CD4-positive, alpha-beta T cell (primary cell): ENCODE measurements at regions not wholly inside any gene's neighbourhood (a gene's known extent, or its start where the extent isn't known, plus 50 kb on each side); places are given as distances from the start of the nearest gene placed in this dataset.
A peak's percentile ranks its signal among the peaks of the same experiment; 100 is the strongest.

Source experiments
- ATAC-seq: fragments of 200-7000 bp; cut with Tn5 transposase; one replicate; pipeline ENCODE4 v1.10.0; 2022; ENCODE audit warnings: mild to moderate bottlenecking; ENCODE audit not compliant: poor library complexity
- CTCF ChIA-PET: fragments of 350-600 bp; sonication (Branson Sonifier 250); formaldehyde crosslinking; loops from one replicate; lab custom pipeline; 2021; ENCODE audit warnings: antibody characterized with exemption, inconsistent platforms; lab: Charles Lee
- POLR2A ChIA-PET: fragments of 350-600 bp; sonication (Branson Sonifier 250); formaldehyde crosslinking; loops from one replicate; lab custom pipeline; 2021; ENCODE audit warnings: antibody characterized with exemption, inconsistent platforms; lab: Charles Lee
- DNase-seq, 14 experiments: peaks; one replicate each; pipeline ENCODE4 v3.0.0-alpha.2; 2013 to 2020; ENCODE audit warnings: mixed read lengths in 2 of 14
- H3K27ac ChIP-seq, 2 donors: one replicate each; pipeline versions ENCODE4 v1.5.1 to v1.7.0; 2013; ENCODE audit warnings: low read length in 2 of 2, low read depth in 1 of 2, mild to moderate bottlenecking in 1 of 2
- H3K27me3 ChIP-seq, 2 experiments: 1 replicate in 1 of 2; 2 replicates in 1 of 2; pipeline versions ENCODE4 v1.6.1 to v1.7.0; 2013; ENCODE audit warnings: low read length in 2 of 2, control low read depth in 1 of 2, mild to moderate bottlenecking in 1 of 2, moderate library complexity in 1 of 2; ENCODE audit not compliant: insufficient read depth in 2 of 2, control insufficient read depth in 1 of 2
- H3K36me3 ChIP-seq: one replicate; pipeline ENCODE4 v1.6.1; 2013; ENCODE audit warnings: low read length, control low read depth; ENCODE audit not compliant: insufficient read depth
- H3K4me1 ChIP-seq: one replicate; pipeline ENCODE4 v1.6.1; 2013; ENCODE audit warnings: low read length, control low read depth; ENCODE audit not compliant: insufficient read depth
- H3K4me3 ChIP-seq: one replicate; pipeline ENCODE4 v1.5.1; 2013; ENCODE audit warnings: mild to moderate bottlenecking, low read length, moderate library complexity
- H3K9me3 ChIP-seq, 2 experiments: 1 replicate in 1 of 2; 2 replicates in 1 of 2; pipeline versions ENCODE4 v1.6.1 to v1.7.0; 2013; ENCODE audit warnings: low read length in 2 of 2, mild to moderate bottlenecking in 2 of 2, control low read depth in 1 of 2, moderate library complexity in 1 of 2; ENCODE audit not compliant: control insufficient read depth in 1 of 2, insufficient read depth in 1 of 2
- H3K27ac Mint-ChIP-seq: one replicate; pipeline ENCODE4 v1.8.0; 2020; ENCODE audit warnings: mixed read lengths
- H3K27me3 Mint-ChIP-seq: one replicate; pipeline ENCODE4 v1.8.0; 2021; ENCODE audit warnings: mixed read lengths
- H3K36me3 Mint-ChIP-seq: one replicate; pipeline ENCODE4 v1.8.0; 2021; ENCODE audit warnings: low read depth, mixed read lengths
- H3K4me1 Mint-ChIP-seq: one replicate; pipeline ENCODE4 v1.8.0; 2021; ENCODE audit warnings: low read depth, mixed read lengths
- H3K4me3 Mint-ChIP-seq: one replicate; pipeline ENCODE4 v1.8.0; 2020; ENCODE audit warnings: mild to moderate bottlenecking, mixed read lengths
- H3K9me3 Mint-ChIP-seq: one replicate; pipeline ENCODE4 v1.8.0; 2020; ENCODE audit warnings: mixed read lengths
- intact Hi-C, 2 experiments: fragments of 100-400 bp; cut with DNase I in 1 of 2; cut with micrococcal nuclease in 1 of 2; formaldehyde crosslinking; loops; one replicate each; pipeline versions ENCODE4 v1.15.1 to v1.9.0; 2023 to 2025; cut with DNase I, micrococcal nuclease
- TF ChIP-seq, protein P1 (sequence below): fragments of 200-600 bp; IDR thresholded peaks from one replicate; pipeline ENCODE4 v1.8.0; 2022; ENCODE audit warnings: antibody characterized with exemption, mild to moderate bottlenecking

DNA sequence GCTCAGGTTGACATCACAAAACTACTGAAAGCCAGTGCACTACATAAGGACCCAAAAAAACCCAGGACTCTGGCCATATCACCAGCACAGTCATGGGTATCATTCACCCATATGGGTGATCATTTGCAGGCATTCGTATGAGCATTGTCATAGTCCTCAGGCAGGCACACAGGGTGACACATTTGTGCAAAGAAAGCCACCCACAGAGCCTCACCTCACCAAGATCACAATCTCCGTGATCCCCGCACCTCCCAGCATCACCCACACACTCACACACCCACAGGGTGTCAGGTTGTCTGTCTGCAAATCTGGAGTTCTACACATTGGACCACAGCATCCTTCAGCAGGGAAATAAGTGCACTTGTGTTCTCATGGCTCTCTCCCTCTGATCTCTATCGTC lies 166.0 kb upstream of the LPP start:
- H3K9me3 ChIP-seq = no peaks in the 10 kb centered on the region
- no peaks in the 10 kb centered on the region for H3K36me3 ChIP-seq
- H3K4me1 ChIP-seq = peaks cover 34% of the 10 kb centered on the region
- peaks cover 49% of the 10 kb centered on the region for H3K4me1 Mint-ChIP-seq
- no peaks in the 10 kb centered on the region for H3K27me3 ChIP-seq
- ChIA-PET POLR2A (no interaction called here), CTCF (interaction anchor here (1.4 to 1.5 kb wide), 2 partner anchors 247 to 249 kb away, joined by 3 to 8 read pairs; no protein-coding TSS in a partner anchor)
- no peak overlapping the region for H3K27ac Mint-ChIP-seq
- H3K4me3 Mint-ChIP-seq = no peak overlapping the region
- H3K9me3 Mint-ChIP-seq = peaks cover 3% of the 10 kb centered on the region
- TF ChIP-seq, protein P1, sequence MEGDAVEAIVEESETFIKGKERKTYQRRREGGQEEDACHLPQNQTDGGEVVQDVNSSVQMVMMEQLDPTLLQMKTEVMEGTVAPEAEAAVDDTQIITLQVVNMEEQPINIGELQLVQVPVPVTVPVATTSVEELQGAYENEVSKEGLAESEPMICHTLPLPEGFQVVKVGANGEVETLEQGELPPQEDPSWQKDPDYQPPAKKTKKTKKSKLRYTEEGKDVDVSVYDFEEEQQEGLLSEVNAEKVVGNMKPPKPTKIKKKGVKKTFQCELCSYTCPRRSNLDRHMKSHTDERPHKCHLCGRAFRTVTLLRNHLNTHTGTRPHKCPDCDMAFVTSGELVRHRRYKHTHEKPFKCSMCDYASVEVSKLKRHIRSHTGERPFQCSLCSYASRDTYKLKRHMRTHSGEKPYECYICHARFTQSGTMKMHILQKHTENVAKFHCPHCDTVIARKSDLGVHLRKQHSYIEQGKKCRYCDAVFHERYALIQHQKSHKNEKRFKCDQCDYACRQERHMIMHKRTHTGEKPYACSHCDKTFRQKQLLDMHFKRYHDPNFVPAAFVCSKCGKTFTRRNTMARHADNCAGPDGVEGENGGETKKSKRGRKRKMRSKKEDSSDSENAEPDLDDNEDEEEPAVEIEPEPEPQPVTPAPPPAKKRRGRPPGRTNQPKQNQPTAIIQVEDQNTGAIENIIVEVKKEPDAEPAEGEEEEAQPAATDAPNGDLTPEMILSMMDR = no peak
- peak in 11 of 14 experiments; percentile 21 to 73 (median 44) for DNase-seq
- ATAC-seq = peak; percentile 83
- H3K27ac ChIP-seq = no peak overlapping the region
- no peak overlapping the region for H3K4me3 ChIP-seq
- intact Hi-C loops = no loop called here
- no peaks in the 10 kb centered on the region for H3K27me3 Mint-ChIP-seq
- H3K36me3 Mint-ChIP-seq = no peaks in the 10 kb centered on the region

DNA sequence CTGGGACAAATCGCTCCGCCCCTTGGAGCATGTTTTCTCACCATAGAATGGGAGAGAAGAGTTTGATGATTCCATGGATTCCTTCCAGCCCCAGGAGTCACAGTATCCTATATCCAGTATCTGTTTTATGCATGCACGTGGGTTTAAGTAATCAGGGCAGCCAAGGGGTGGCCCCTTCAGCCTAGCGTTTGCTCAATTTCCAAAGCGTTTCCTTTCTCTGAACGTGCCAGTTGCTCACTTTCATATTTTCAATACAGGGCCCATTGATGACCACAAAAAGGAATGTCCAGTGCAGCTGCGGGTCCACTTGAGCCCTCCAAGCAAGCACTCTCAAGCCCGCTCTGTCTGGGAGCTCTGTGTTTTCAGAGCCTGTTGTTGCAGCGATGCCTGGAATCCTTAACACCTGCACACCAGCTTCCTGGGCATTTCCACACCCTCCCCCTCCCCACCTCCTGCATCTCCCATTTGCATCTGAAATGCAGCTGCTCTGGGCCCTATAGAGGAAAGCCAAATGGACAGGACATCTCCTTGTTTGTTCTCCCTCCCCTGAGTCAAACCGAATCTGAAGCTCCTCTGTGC lies 164.3 kb upstream of the LPP start:
- intact Hi-C loops = no loop called here
- Mint-ChIP-seq H3K36me3 (no peaks in the 10 kb centered on the region), H3K4me3 (no peak overlapping the region), H3K27ac (no peak overlapping the region), H3K9me3 (peaks cover 3% of the 10 kb centered on the region), H3K27me3 (no peaks in the 10 kb centered on the region), H3K4me1 (peaks cover 64% of the 10 kb centered on the region)
- ATAC-seq (no peak), DNase-seq (no peak)
- ChIA-PET CTCF (interaction anchor here (1.1 to 1.5 kb wide), 3 partner anchors 14 to 251 kb away, joined by 3 to 8 read pairs (median 3); no protein-coding TSS in a partner anchor), POLR2A (no interaction called here)
- Histone ChIP-seq H3K36me3 (no peaks in the 10 kb centered on the region), H3K27ac (no peak overlapping the region), H3K27me3 (no peaks in the 10 kb centered on the region), H3K9me3 (no peaks in the 10 kb centered on the region), H3K4me1 (peaks cover 47% of the 10 kb centered on the region), H3K4me3 (no peak overlapping the region)
- TF ChIP-seq, protein P1 = no peak

DNA sequence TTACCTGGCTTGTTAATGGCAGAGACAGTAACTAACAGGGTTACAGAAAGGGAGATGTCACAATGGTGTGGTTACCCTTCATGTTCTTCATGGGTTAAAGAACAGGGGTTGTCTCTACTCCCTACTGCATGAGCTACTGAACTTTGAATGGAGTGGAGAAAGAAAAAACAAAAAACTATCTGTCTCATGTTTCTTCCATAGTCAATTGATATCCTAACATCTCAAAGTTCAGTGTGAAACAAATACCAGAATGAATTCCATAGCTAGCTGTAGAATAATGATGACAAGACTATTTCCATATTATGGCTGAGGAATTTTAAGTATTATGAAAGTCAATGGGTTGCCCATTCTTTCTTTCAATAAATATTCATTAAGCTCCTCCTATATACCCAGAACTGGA lies 161.3 kb upstream of the LPP start:
- Mint-ChIP-seq H3K9me3 (no peaks in the 10 kb centered on the region), H3K27me3 (no peaks in the 10 kb centered on the region), H3K4me3 (no peak overlapping the region), H3K36me3 (no peaks in the 10 kb centered on the region), H3K27ac (no peak overlapping the region), H3K4me1 (peaks cover 69% of the 10 kb centered on the region)
- Histone ChIP-seq H3K9me3 (no peaks in the 10 kb centered on the region), H3K27ac (no peak overlapping the region), H3K4me1 (peaks cover 50% of the 10 kb centered on the region), H3K4me3 (no peak overlapping the region), H3K36me3 (no peaks in the 10 kb centered on the region), H3K27me3 (no peaks in the 10 kb centered on the region)
- intact Hi-C loops = no loop called here
- DNase-seq = no peak
- POLR2A ChIA-PET = interaction anchor here (0.6 to 0.7 kb wide), 2 partner anchors 20 to 252 kb away, joined by 3 to 4 read pairs; no protein-coding TSS in a partner anchor
- TF ChIP-seq, protein P1 = no peak
- CTCF ChIA-PET = interaction anchor here (1.3 kb wide), 1 partner anchor 252 kb away, joined by 3 read pairs; no protein-coding TSS in a partner anchor
- ATAC-seq = no peak
